ENCODE measurements at regions not wholly inside any gene's neighbourhood (a gene's known extent, or its start where the extent isn't known, plus 50 kb on each side); places are given as distances from the start of the nearest gene placed in this dataset.
"Not testable (repeated sequence)": the region's sequence is repeated elsewhere in the genome, so short reads cannot be mapped to it uniquely, and the experiment has no call there.

GRCh38 chr5:96171973-96172372, 210.3 kb upstream of the ELL2 start:
- not testable (repeated sequence) for DNase-seq (ENCODE audit: low read depth)

- not testable (repeated sequence) for DNase-seq (ENCODE audit: low read depth)
Measured at GRCh38 chr5:96170481-96171125, 209.0 kb upstream of the ELL2 start.

GRCh38 chr5:96168833-96169232, 207.2 kb upstream of the ELL2 start:
- DNase-seq (ENCODE audit: low read depth) = not testable (repeated sequence)

- no peak for DNase-seq (ENCODE audit: low read depth)
Measured at GRCh38 chr5:96159043-96159442, 197.4 kb upstream of the ELL2 start.

GRCh38 chr5:96157841-96158291, 196.2 kb upstream of the ELL2 start:
- no peak for DNase-seq (ENCODE audit: low read depth)

DNA sequence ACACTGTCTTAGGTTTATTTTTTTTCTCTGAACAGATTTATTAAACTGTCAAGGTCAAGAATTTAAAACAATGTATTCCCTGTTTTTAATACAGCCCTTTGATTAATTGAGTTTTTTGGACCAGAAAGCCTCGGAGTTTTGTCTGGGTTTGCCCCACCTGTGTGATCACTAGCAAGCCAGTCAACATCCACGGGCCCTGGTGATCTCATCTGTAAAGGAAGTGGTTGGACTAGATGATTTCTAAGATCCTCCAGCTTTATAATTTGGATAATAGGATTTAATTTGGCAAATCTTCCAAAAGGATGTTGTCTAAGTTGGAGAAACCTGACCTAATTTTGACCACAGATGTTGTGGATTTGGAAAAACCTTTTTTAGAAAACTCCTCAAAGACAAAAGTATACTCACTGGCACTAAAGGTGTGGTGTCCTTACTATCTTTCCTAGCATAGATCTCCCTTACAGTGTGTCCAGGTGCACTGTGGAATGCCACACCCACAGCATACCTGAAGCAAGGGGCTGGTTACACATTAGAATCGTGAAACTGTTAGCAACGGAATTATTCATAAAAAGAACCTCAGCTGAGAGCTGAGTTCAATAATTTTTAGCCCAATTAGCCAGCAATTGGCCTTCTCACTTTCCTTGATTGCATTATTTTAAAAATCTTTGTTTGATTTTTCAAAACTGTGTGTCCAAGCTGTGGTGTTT, 195.6 kb upstream of the ELL2 start:
- DNase-seq (ENCODE audit: low read depth) = no peak

DNA sequence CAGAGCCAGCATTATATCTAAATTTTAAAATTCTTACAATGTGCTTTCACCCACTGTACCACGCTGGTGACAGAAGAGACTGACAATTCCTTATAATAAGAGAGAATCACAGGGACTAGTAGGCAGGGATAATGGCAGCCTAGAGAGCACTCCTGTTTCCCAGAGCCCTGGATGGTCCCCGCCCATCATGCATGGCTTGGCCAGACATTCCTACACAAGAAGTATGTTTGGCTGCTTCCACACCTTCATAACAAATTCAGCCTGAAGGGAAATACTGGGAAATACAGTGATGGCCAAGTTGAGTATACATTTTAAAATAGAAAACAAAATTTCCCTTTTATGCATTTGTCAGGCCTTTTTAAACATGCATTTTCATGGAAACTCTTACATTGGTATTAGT, 193.5 kb upstream of the ELL2 start:
- no peak for DNase-seq (ENCODE audit: low read depth)

- no peak for DNase-seq (ENCODE audit: low read depth)
Measured at GRCh38 chr5:96151891-96152290, 190.2 kb upstream of the ELL2 start.

- DNase-seq (ENCODE audit: low read depth) = no peak
Measured at GRCh38 chr5:96150007-96150406, 188.4 kb upstream of the ELL2 start.

GRCh38 chr5:96149546-96149945, 187.9 kb upstream of the ELL2 start:
- no peak for DNase-seq (ENCODE audit: low read depth)

DNA sequence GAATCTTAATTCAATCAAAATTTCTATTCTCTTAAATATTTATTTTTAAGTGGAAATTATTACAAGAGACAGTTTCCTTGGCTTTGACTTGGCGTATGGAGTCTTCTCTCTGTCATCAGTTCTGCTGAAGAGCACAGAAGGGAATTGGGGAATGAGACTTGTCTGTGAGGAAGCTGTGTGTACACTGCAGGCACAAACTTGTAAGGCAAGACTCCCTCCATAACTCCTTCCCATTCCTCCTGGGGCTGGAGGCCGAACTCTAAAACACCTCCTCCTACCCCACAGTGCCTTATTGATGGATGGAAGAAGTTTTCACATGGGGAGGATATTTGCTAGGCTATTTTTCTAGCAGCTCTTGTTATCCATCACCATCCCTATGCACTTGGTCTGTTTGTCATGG, 187.4 kb upstream of the ELL2 start:
- DNase-seq (ENCODE audit: low read depth) = no peak

- DNase-seq (ENCODE audit: low read depth) = no peak
Measured at GRCh38 chr5:96148376-96148775, 186.7 kb upstream of the ELL2 start.

DNA sequence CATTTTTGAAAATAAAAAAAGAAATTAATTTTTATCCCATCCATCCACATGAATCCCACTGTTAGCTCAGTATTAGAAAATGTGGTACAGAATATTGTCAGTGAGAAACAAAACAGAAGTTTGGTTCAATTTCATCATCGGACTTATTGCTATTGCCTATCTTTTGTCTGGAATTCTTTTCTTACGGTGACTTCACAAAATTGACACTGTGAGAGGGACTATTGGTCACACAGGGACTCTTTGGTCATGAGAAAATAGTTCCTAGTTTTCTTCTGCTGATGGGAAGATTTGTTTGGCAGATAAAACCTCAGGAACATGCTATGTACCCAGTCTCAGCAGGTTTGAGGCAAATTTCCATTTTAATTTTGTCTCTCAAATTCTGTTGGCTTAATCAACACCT, 186.2 kb upstream of the ELL2 start:
- no peak for DNase-seq (ENCODE audit: low read depth)

GRCh38 chr5:96146675-96147074, 185.0 kb upstream of the ELL2 start:
- no peak for DNase-seq (ENCODE audit: low read depth)

DNA sequence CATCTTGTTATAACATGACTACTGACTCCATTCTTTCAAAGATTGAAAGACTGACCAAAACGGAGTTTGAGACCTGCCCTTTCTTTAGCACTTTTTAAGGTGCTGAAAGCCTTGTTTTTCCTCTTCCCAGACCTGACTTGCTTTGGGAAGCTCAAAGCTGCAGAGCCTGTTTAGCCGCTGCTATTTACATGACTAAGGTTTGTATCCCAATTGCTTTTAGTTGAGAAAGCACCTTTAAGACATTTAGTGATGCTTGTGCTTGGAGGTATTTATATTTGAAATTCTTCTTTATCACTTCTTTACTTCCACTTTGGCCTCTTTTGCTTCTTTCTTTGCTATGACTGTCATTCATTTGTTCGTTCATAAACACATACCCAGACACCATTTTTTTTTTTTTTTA, 182.6 kb upstream of the ELL2 start:
- no peak for DNase-seq (ENCODE audit: low read depth)

DNA sequence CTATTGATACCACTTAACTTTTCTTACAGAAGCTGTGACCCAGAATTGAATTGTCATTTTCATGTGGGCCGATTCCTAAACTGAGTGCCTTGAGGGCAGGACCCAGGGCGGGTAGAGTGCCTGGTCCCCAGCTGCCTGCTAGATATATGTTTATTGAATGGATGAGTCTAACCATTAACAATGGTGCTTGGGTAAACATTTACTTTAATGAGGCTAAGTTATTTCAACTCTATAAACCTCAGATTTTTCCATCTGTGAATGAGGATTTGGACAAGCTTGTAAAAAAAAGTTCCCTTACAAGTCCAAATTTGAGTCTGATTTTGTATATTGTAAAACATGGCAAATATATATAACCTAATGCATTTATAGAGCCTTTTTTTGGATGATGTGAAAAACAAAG, 181.8 kb upstream of the ELL2 start:
- no peak for DNase-seq (ENCODE audit: low read depth)

- DNase-seq (ENCODE audit: low read depth) = no peak
Measured at GRCh38 chr5:96142786-96143434, 181.3 kb upstream of the ELL2 start.

DNA sequence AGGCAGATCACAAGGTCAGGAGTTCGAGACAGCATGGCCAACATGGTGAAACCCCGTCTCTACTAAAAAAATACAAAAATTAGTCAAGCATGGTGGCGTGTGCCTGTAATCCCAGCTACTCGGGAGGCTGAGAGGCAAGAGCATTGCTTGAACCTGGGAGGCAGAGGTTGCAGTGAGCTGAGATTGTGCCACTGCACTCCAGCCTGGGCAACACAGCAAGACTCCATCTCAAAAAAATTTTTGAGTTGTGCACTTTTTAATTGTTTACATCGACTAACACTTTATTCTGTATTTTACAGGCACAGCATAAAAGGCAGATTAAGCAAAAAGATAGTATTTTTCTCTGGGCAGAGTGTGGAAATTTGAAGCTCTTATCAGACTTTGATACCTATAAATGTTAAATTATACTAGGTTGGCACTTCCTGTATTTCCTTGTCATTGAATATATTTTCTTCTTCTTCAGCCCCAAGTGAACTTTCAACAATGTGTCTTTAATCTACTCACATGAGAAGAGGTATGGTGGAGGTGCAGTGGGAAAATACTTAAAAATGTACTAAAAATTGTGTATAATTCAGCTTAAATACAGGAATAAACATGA, 180.6 kb upstream of the ELL2 start:
- no peak for DNase-seq (ENCODE audit: low read depth)

GRCh38 chr5:96141749-96142148, 180.1 kb upstream of the ELL2 start:
- DNase-seq (ENCODE audit: low read depth) = no peak

DNA sequence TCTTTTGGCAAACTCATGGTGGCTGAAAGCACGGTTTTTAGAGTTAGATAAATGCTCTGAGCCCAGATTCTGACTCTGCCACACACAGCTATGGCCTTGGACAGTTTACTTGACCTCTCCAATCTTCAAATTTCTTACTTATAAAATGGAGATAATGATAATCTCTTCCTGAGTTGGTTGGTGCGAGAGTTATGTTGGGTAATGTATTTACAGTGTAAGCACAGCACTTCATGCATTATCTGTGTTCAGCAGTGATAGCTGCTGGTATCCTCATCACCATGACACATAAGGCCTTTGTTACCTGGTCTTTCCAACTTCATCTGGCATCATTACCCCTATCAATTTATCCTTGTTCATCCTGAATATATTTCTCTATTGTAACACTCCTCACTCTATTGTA, 178.8 kb upstream of the ELL2 start:
- DNase-seq (ENCODE audit: low read depth) = no peak

DNA sequence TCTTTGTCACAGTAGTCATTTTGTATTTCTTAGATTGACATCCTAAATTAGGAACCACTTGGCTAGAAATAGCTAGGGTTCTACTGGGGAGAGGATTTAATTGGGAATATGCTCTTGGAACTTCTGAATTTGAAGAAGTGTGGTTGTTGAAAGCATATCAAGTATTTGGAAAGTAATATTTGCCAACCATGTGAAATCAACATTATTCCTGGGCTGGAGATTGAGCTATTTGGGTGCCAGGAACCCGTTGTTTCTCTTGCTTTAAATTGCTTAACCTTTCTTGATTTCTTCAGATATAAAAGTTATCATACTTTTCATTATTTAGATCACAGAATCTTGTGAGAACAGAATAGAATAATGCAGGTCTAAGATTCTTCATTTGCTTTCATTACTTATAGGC, 178.4 kb upstream of the ELL2 start:
- DNase-seq (ENCODE audit: low read depth) = no peak

GRCh38 chr5:96134886-96135285, 173.2 kb upstream of the ELL2 start:
- no peak for DNase-seq (ENCODE audit: low read depth)

Data from activated T-helper 9 cell treated with anti-CD3 and anti-CD28 coated beads, Interleukin-2, amount 50 U/mL, for 16 hours (primary cell).